PC-3 (cell line): ENCODE measurements at regions not wholly inside any gene's neighbourhood (a gene's known extent, or its start where the extent isn't known, plus 50 kb on each side); places are given as distances from the start of the nearest gene placed in this dataset.

Experiments
- CTCF ChIP-seq: fragments of 300-600 bp; sonication (generic); conservative IDR thresholded peaks from 2 replicates; pipeline ENCODE4 v1.5.1; 2017; ENCODE audit warnings: antibody characterized with exemption, low read depth, mild to moderate bottlenecking, low read length
- EZH2 ChIP-seq: fragments of 300-600 bp; sonication (generic); IDR thresholded peaks from one replicate; pipeline ENCODE4 v1.6.1; 2017; ENCODE audit warnings: antibody characterized with exemption, mild to moderate bottlenecking, low read length; ENCODE audit not compliant: unreplicated experiment
- EZH2phosphoT487 ChIP-seq: fragments of 300-600 bp; sonication (generic); IDR thresholded peaks from 2 replicates; pipeline ENCODE4 v1.6.1; 2018; ENCODE audit warnings: mild to moderate bottlenecking, antibody characterized with exemption, low read length, borderline replicate concordance

- TF ChIP-seq CTCF (no peak), EZH2 (no peak), EZH2phosphoT487 (no peak)
Measured at GRCh38 chr14:104503691-104504090, 75.9 kb upstream of the C14orf180 start.
